GM18498 (cell line): ENCODE measurements at regions not wholly inside any gene's neighbourhood (a gene's known extent, or its start where the extent isn't known, plus 50 kb on each side); places are given as distances from the start of the nearest gene placed in this dataset.

Source experiments
- ATAC-seq: cut with Tn5 transposase; IDR thresholded peaks from one replicate; pipeline ENCODE4 v1.9.1; 2021; ENCODE audit warnings: mild to moderate bottlenecking, moderate library complexity; ENCODE audit not compliant: unreplicated experiment

DNA sequence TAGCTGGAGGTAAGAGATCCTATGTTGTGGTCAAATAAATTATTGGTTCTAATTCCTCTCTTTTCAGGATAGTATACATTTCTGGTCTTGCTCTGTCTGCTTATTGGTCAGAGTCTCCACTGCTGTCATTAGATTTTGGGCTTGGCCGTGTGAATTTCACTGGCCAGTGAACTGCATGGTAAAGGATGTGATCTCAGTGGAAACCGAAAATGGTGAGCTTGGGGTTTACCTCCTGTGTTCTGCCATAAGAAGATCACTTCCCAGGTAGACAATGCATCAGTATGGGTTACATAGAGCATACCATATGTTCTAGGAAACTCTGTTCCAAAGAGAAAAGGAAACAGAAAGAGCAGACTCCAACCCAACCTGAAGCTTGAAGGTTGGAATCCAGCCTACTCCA lies 1123.3 kb upstream of the B3GALT2 start:
- no peak for ATAC-seq

DNA sequence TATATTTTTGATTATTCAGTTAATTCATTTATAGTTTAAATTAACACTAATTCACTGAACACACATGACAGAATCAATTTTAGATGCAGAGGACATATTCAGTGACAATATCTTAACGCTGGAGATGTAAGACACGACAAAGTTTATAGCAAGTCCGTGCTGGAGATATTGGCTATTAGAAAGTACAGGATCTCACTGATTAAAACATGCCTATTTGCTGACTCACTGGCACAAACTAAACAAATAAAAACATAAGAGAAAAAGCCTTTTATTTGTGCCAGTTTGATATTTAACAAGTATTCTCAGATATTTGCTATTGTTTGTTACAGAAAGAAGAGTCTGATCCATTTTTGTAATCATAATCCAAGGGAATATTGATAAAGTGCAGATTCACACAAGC lies 1122.9 kb upstream of the B3GALT2 start:
- ATAC-seq: no peak

DNA sequence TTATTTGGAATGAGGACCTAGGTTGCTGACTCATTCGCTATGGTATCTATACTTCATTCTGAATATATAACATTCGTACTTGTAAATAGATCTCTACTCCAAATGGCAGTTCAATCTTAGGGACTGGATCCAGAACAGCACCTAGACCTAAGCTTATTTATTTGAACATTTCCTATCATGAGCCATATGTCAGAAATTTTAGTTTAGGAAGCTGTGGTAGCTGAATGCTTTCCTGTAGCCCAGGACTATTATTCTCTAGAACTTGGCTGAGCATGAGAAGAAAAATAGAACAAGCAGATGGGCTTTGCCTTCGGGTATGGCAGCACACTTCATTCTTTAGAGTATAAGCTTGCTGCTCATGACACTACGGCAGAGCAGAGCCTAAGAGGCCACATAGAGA lies 1114.4 kb upstream of the B3GALT2 start:
- no peak for ATAC-seq

DNA sequence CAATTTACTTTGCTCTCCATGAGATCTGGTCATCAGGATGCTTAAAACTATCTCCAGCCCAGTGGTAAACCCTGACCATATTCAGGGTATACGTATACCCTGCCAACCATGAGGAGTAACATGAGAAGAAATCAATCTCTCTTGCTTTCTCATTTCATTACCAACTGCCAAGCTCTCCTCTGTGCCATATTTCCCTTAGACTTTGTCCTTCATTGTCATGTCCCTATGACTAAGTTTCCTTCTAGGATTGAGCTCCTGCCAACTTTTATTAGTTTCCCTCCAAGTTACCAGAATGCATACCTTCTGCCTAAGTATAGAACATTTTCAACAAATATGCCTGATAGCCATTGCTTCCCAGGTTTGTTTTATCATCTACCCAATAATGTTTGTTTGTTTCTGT lies 1113.9 kb upstream of the B3GALT2 start:
- no peak for ATAC-seq

DNA sequence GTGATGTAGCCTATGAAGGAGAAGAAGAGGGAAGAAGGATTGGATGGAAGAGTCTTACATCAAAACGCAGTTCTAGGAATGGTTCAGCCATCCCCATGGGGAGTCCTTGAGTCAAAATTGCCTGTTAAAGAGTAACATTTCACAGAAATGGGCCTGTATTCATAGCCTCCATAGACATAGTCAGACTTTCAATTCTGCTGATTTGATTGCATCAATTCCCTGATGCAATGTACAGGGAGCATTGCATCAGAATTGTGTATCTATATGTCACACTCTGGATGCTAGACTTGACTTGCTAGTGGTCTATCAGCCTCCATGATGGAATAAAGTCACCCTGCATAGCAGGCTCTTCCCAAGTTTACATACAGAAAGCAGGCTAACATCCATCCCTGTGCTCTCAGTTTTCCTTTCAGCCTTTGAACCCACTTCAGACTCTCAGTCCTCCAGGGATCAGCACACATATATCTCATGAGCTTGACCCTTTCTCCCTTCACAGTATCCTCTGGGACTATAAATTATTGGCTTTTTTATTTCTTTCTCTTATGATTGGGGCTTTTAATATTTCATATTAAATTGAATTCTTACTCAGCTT lies 1111.7 kb upstream of the B3GALT2 start:
- ATAC-seq: no peak

DNA sequence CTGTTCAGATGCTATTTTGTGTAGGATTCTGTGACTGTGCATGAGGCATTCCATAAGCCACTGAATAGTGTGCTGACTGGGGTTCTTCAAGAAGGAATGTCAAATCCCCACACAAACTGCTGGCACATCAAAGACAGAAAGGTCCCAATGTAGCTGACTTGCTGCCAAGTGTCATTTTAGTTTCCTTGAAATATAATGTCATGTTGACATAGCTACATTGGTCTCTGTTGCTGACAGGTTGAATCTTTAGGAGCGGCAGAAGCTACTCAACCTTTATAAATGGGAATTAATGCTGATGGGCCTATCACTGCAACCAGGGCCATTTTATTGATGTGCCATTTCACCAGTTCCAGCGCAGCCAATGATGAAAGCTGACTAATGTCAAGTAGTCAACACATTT lies 1110.7 kb upstream of the B3GALT2 start:
- ATAC-seq: no peak

DNA sequence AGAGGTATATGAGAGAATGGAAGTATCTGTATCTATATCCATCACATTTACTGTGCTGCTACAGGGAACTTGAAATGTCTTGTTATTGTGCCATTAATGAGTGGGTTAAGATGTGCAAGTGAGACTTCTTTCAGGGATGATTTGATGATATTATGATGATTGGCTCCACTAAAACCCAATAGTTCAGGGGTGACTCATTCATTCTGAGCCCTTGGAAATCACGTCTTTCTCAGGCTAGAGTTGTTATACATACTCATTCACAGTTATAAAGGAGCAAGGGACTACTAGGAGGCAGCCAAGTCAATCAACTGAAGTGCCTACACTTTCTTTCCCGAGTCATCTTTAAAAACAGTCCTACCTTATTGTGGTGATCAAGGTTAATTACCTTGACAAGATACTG lies 1109.8 kb upstream of the B3GALT2 start:
- no peak for ATAC-seq

DNA sequence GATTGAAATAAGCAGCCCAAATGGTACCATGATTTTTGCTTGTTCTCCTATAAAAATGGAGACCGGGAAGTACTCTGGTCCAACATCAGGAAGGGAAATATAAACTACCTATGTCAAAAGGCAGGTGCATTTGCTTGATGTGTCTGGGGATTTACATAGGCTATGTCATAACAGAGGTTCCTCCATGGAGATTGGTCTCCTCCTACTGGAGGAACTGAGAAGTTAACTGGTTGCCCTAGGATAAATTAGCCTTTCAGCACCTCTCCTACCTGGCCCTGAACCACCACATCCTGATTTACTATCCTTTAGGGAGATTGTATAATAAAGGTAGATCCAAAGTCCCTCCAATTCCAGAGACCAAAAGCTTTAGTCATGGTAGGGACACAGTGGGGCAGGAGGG lies 1109.3 kb upstream of the B3GALT2 start:
- ATAC-seq: peak; percentile 88

DNA sequence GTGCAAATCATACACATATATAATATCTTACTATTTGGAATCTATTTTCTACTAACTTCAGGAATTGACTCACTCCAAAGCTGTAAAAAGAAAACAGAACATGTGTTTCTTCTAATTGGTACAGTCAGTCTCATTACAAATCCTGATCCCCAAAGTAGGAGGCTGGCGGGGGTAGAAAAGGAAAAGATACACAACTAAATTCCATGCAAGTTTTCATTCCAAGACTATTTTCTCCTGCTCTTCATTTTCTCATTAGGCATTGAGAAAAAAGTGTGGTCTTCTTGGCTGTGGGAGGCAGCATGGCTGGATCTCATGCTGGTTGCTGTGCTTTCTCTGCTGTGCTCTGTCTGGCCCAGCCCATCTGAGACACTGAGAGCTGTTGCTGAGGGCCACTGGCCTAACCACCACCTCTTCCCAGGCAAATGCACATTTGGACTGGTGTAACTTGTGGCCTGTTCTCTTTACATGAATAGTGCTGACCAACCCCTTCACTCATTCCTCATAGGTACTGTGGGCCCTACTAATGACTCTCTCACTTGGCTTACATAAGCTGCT lies 1107.5 kb upstream of the B3GALT2 start:
- no peak for ATAC-seq

DNA sequence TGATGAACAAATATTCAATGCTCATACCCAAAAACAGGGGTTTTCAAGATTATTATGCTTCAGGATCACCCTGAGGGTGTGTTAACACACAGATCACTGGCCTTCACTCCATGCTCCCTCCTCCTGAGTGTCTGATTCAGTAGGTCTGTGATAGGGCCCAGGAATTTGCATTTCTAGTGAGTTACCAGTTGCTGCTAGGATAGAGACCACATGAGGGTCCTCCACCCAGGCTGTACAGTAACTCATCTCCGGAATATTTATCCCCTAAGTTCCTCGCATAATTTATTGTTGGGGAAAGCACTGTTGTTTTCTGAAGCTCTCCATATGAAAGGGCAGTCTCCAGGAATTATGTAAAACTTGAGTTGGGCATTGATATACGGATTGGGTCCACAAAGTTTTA lies 1106.6 kb upstream of the B3GALT2 start:
- no peak for ATAC-seq

DNA sequence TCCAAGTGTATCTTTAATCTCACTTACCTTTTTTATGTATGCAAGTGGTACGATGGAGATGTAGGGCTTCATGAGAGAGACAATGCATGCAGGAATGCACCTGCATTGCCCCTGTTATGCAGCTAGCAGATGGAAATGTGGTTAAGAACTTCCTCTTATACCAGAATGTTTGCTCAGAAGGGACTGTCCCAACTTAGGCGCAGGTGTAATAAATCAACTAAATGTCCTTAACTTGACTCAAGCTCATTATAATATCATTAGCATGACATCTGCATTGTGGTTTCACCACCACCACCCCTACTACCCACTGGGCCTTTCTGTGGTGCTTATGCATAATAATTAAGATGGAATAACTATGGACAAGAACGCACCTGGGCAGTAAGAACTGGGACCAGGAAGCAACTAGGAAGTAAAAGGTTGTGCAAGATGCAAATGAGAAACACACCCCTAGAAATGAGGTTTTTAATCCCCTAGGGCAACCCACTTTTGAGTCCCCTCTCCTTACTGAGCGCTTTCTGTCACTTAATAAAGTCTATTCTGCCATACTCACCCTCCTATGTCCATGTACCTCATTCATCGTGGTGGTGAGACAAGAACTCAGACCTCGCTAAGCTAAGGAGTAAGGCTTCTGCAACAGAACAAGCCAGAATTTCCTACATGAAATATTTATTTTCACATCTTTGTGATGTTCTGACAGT lies 1103.3 kb upstream of the B3GALT2 start:
- peak; percentile 95 for ATAC-seq

DNA sequence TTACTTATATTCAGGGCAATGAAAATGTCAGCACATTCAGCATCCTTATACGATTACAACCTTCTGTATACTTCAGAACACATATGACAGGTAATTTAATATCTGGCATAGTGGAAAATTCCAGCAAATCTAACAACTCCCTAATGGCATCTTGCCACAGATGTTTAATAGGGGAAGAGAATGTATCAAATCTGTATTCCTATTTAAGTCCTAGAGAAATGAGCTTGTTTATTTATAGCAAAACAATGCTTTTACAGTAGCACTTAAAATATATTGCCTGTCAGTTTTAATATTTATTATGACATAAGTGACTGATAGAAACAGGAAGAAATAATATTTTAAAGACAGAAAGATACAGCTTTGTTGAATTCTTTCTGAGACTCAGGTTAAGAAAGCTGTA lies 1101.8 kb upstream of the B3GALT2 start:
- ATAC-seq: no peak

DNA sequence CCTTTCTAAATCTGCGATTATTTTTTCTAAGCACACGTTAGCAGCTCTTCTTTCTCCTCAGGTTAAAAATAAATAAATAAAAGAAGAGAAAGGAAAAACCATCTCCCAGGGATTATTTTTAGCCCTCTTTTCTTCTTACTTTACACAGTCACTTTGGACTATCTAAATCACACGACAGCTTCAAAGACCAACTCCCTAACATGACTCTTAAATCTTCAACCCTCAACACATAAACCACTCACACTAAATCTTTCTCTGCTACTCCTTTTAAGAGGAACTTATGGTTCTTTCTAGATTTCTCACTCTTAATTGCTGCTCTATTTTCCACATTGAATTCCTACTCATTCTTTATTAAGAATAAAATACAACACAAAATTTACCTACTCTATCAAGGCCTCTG lies 1095.0 kb upstream of the B3GALT2 start:
- ATAC-seq: no peak

DNA sequence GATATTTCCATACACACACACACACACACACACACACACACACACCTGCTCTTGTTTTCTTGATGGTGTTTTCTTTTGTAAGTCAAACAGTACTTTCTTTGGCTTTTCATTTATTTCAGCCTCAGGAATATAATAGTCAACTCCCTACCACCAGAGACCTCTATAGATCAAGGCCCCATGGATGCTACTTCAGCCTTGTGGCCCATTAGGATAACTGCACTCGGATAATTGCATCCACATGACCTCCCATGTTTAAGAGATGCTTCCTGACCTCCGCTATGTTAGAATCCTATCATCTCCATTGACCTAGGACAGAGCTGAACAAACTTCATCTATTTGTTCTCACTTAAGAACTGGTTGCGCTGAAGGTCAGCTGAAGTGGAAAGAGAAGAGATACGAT lies 1094.0 kb upstream of the B3GALT2 start:
- ATAC-seq: no peak

DNA sequence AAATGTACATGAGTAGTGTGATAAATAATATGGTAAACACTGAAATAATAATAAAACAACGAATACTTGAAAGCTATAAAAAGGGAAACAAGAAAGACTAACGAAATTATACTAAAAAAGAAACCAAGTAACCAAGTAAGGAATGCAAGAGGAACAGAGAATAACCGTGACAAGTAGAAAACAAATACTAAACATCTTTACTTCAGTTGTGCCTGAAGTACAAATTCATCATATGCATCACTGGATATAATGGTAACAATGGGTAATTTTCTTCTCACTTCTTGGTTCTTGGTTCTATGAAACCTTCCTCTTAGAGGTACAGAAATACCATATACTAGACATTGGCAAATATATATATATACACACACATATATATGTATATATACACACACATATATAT lies 1093.6 kb upstream of the B3GALT2 start:
- ATAC-seq: peak; percentile 85

DNA sequence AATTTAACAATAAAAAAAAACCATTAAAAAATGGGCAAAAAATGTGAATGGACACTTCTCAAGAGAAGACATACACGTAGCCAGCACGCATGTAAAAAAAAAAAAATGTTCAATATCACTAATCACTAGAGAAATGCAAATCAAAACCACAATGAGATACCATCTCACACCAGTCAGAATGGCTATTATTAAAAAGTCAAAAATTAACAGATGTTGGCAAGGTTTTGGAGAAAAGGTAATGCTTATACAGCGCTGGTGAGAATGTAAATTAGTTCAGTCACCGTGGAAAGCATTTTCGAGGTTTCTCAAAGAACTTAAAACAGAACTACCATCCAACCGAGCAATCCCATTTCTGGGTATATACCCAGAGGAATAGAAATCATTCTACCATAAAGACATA lies 1091.5 kb upstream of the B3GALT2 start:
- no peak for ATAC-seq

DNA sequence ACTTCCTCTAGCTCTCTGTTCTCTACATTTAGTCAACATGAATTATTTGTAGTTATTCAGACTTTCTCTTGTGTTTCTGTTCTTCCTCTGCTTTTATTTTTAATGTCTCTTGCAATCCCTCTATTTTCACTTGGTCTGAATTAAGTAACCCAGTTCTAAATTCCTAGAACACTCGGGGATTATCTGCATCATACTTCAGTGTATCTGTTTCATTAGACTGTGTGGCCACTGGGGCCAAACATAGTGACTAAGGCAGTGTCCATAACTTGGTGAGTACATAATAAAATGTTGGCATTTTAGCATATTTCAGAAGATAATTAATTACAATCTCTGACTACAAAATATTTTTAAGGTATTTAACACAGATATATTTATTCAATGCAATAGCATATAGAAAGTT lies 1087.2 kb upstream of the B3GALT2 start:
- no peak for ATAC-seq

DNA sequence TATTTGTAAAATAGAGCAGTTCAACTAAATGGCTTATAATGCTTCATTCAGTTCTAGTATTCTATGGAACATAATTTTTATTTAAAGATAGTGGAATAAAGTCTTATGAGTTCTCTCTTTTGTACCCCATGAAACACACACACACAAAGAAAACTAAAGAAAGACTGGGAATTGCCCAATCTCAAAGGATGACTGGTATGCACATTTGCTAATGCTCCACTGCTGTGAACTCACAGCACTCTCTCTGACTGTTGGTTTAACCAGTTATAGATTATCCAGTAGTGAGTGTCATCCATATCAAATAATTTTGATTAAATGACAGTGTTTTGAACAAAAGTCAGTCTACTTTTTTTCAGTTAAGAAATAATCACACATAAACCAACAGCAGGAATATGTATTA lies 1082.4 kb upstream of the B3GALT2 start:
- no peak for ATAC-seq

DNA sequence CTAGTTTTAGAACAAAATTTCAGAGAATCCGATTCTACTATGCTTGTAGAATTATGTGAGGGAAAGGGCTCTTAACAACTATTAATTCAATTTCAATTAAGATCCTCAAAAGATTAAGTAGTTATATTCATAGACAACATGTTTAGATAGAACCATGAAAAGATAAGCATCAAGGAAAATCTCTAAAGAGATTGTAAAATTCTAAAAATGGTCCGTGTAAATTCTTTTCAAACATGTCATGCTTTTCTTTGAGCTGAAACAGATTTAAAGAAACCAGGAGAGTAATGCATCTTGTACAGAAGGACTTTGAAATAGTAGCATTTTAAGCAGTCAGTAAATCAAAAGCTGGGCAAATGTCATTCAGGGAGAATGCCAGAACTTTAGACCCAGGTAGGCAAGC lies 1080.6 kb upstream of the B3GALT2 start:
- no peak for ATAC-seq

DNA sequence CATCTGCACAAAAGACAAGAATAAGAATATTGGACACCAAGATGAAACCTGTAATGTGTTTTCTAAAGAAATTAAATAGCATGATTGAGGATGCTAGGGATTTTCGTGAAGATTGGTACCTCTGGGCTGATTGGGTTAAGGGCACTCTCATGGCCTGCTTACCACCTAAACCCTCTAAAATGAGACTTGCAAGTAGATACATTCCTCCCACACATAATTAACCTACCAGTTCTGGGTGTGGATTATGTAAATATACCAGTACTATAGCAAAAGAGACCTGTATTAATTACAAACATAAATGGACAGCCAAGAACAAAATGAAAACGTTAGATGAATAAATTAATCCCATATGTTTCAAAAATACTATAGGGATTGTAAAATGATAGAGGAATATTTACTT lies 1069.6 kb upstream of the B3GALT2 start:
- ATAC-seq: no peak

DNA sequence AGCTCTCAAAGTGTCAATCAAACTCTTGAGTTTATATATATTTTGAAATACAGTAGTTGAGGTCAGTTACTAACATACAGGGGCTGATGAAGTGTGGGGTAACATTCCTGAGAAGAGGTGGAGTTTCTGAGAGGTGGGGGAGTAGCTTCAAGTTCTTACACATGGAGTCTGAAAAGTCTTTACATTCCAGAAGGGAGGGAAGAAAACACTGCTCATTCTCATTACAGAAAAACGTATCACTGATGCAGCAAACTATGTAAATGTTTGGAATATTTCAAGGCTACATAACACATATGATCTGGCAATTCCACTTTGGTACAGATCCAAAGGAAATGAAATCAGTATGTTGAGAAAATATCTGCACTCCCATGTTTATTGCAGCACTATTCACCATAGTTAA lies 1065.8 kb upstream of the B3GALT2 start:
- ATAC-seq: no peak

DNA sequence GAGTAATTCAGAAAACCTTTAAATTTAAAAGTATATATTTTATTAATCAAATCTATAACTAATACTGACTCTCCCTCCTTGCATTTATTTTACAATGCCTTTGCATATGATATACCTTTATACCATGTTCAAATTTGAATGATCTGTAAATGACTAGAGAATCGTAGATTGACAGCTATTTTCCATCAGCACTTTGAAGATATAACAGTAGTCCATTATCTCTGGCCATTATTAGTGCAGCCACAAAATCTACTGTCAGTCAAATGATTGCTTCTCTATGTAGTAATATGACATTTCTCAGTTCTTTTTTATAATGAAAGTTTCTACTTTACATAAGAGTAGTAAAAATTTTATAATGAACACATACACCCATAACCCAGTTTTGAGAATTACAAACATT lies 1054.8 kb upstream of the B3GALT2 start:
- ATAC-seq: no peak

DNA sequence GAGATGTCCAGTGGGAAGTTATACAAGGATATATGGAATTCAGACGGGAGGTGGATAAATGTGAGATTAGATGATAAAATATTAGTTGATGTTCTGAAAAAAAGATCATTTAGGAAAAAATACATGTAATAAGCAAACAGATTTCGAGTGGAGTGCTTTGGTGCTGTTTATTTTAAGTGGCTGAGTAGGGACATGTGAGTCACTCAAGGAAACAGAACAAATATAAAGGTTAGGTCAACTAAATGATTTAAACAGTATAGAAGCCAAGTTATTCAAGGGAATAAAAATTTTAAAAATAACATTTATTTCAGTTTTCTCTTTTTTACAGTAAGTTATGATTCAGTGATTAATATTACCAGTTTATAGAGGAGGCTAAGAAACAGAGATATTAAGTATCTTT lies 1046.7 kb upstream of the B3GALT2 start:
- ATAC-seq: no peak
